Right lobe of liver (tissue), 6 donors: ENCODE measurements at regions not wholly inside any gene's neighbourhood (a gene's known extent, or its start where the extent isn't known, plus 50 kb on each side); places are given as distances from the start of the nearest gene placed in this dataset.

ENCODE experiments used
- ATAC-seq, 4 donors: fragments of 200-7000 bp; cut with Tn5 transposase; one replicate each; pipeline ENCODE4 v1.9.1; 2020; ENCODE audit warnings: mild to moderate bottlenecking in 4 of 4, moderate library complexity in 4 of 4
- DNase-seq, 3 donors: peaks; one replicate each; pipeline ENCODE4 v3.0.0-alpha.2; 2020
- H3K27ac ChIP-seq, 3 donors: fragments of 200-600 bp; one replicate each; pipeline ENCODE4 v1.8.0; 2022
- H3K27me3 ChIP-seq, 2 donors: fragments of 200-600 bp; one replicate each; pipeline ENCODE4 v1.8.0; 2022
- H3K36me3 ChIP-seq, 4 donors: fragments of 200-600 bp; sonication (generic) in 1 of 4; one replicate each; pipeline versions ENCODE4 v1.5.1 to v1.8.0; 2017 to 2022; ENCODE audit warnings: control low read depth in 1 of 4
- H3K4me1 ChIP-seq, 4 donors: fragments of 200-600 bp; sonication (generic) in 1 of 4; one replicate each; pipeline versions ENCODE4 v1.5.1 to v1.8.0; 2017 to 2022; ENCODE audit warnings: control low read depth in 1 of 4
- H3K4me3 ChIP-seq, 3 donors: fragments of 200-600 bp; one replicate each; pipeline ENCODE4 v1.8.0; 2022
- H3K9me3 ChIP-seq, 4 donors: fragments of 200-600 bp; sonication (generic) in 1 of 4; one replicate each; pipeline versions ENCODE4 v1.5.1 to v1.8.0; 2017 to 2022; ENCODE audit warnings: control low read depth in 1 of 4
- CTCF ChIP-seq, 4 donors: fragments of 200-600 bp in 3 of 4; fragments of 450-650 bp in 1 of 4; IDR thresholded peaks; one replicate each; pipeline versions ENCODE4 v1.5.1 to v1.8.0; 2016 to 2022; ENCODE audit warnings: antibody characterized with exemption in 4 of 4, mild to moderate bottlenecking in 2 of 4
- POLR2A ChIP-seq: fragments of 450-650 bp; IDR thresholded peaks from one replicate; pipeline ENCODE4 v1.6.1; 2017; ENCODE audit warnings: antibody characterized with exemption, mild to moderate bottlenecking
- WGBS: methylation state at CpG from one replicate; pipeline ENCODE4 v1.1.6; 2018; ENCODE audit warnings: low coverage, low lambda C conversion rate; ENCODE audit not compliant: insufficient coverage; ENCODE audit errors: missing lambda C conversion rate; 5-methylcytosine and 5-hydroxymethylcytosine counted together
- intact Hi-C, 2 donors: fragments of 100-400 bp; cut with DNase I; formaldehyde crosslinking; loops; one replicate each; pipeline versions ENCODE4 v1.11.2 to v1.14.1; 2022
- donor health status: DM: no; HTN: yes; CAD: no.
- donor health status: DM: no; HTN: no; CAD: no.
- donor health status: DM: no; HTN: no; CAD: no.
- donor health status: DM: no; HTN: yes; CAD: no.
- donor health status: DM: no; HTN: yes; CAD: no.

GRCh38 chr9:11417782-11418181 is 805.0 kb upstream of the PTPRD start:
- Histone ChIP-seq H3K4me3 (no peak overlapping the region), H3K27ac (no peak overlapping the region), H3K9me3 (no peaks in the 10 kb centered on the region), H3K27me3 (no peaks in the 10 kb centered on the region), H3K4me1 (no peaks in the 10 kb centered on the region), H3K36me3 (no peaks in the 10 kb centered on the region)
- intact Hi-C loops, result no loop called here
- WGBS, result 25% methylated on average over 2 of the region's 2 CpGs
- ATAC-seq, result no peak
- no peak for DNase-seq
- TF ChIP-seq POLR2A (no peak), CTCF (IDR thresholded peaks at IDR 0.05) (no peak)

- no peaks in the 10 kb centered on the region for H3K9me3 ChIP-seq
- no peak overlapping the region for H3K27ac ChIP-seq
- no peaks in the 10 kb centered on the region for H3K4me1 ChIP-seq
- intact Hi-C loops, result no loop called here
- no peaks in the 10 kb centered on the region for H3K27me3 ChIP-seq
- DNase-seq (no peak), ATAC-seq (no peak)
- no peaks in the 10 kb centered on the region for H3K36me3 ChIP-seq
- WGBS, result 60% methylated on average over 3 of the region's 3 CpGs
- no peak overlapping the region for H3K4me3 ChIP-seq
- TF ChIP-seq CTCF (IDR thresholded peaks at IDR 0.05) (no peak), POLR2A (no peak)
These were observed 818.7 kb upstream of the PTPRD start for GRCh38 chr9:11431490-11431889.

GRCh38 chr9:11432361-11432760 is 819.6 kb upstream of the PTPRD start:
- 42% methylated on average over 1 of the region's 1 CpG for WGBS
- Histone ChIP-seq H3K4me1 (no peaks in the 10 kb centered on the region), H3K27ac (no peak overlapping the region), H3K9me3 (no peaks in the 10 kb centered on the region), H3K36me3 (no peaks in the 10 kb centered on the region), H3K27me3 (no peaks in the 10 kb centered on the region), H3K4me3 (no peak overlapping the region)
- no peak for DNase-seq
- no peak for TF ChIP-seq POLR2A
- TF ChIP-seq CTCF (IDR thresholded peaks at IDR 0.05), result no peak
- intact Hi-C loops, result no loop called here
- no peak for ATAC-seq

GRCh38 chr9:11443631-11444030 is 830.8 kb upstream of the PTPRD start:
- Histone ChIP-seq H3K4me3 (no peak overlapping the region), H3K27ac (no peak overlapping the region), H3K4me1 (no peaks in the 10 kb centered on the region), H3K9me3 (no peaks in the 10 kb centered on the region), H3K36me3 (no peaks in the 10 kb centered on the region), H3K27me3 (no peaks in the 10 kb centered on the region)
- TF ChIP-seq CTCF (IDR thresholded peaks at IDR 0.05), result no peak
- TF ChIP-seq POLR2A, result no peak
- intact Hi-C loops, result no loop called here
- ATAC-seq (no peak), DNase-seq (no peak)
